ENCODE measurements at regions not wholly inside any gene's neighbourhood (a gene's known extent, or its start where the extent isn't known, plus 50 kb on each side); places are given as distances from the start of the nearest gene placed in this dataset.
"Not testable (repeated sequence)": the region's sequence is repeated elsewhere in the genome, so short reads cannot be mapped to it uniquely, and the experiment has no call there.

GRCh38 chr22:12629815-12630214 is 2898.2 kb upstream of the OR11H1 start:
- TF ChIP-seq CTCF (conservative IDR thresholded peaks at IDR 0.05; ENCODE audit: low read length); EZH2phosphoT487 (IDR thresholded peaks at IDR 0.05; ENCODE audit: borderline replicate concordance, low read depth, low read length): not testable (repeated sequence)

Measured in OCI-LY7 (cell line).